GM21619 (cell line): ENCODE measurements at regions not wholly inside any gene's neighbourhood (a gene's known extent, or its start where the extent isn't known, plus 50 kb on each side); places are given as distances from the start of the nearest gene placed in this dataset.

ENCODE experiments used
- ATAC-seq: cut with Tn5 transposase; IDR thresholded peaks from one replicate; pipeline ENCODE4 v1.9.1; 2021; ENCODE audit not compliant: unreplicated experiment

DNA sequence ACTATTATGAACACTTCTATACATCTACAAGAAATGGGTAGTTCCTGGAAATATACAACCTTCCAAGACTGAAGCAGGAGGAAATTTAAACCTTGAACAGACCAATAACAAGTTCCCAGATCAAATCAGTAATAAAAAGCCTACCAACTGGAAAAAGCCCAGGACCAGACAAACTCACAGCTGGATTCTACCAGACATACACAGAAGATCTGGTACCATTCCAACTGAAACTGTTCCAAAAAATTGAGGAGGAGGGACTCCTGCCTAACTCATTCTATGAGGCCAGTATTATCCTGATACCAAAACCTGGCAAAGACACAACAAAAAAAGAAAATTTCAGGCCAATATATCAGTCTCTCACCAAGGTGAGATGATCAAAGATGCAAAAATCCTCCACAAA lies 189.4 kb downstream of the RPS29 start:
- ATAC-seq, result no peak

DNA sequence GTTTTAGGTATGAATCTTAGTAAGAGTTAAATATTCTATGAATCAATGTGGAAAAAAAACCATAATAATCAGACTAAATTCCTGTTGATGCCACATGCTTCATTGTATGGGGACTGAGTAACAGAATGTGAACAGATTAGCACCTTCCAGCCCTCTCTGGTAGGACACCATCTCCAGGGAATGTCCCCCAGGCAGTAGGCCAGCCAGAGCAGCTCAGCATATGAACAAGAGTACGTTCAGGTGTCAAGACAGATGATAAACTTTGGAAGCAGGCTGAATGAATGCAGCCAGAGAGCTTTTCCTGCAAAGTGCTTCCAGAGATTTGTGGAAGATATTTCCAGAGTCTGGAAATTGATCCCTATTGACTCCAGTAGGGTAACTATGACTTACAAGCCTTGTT lies 204.4 kb downstream of the RPS29 start:
- no peak for ATAC-seq

DNA sequence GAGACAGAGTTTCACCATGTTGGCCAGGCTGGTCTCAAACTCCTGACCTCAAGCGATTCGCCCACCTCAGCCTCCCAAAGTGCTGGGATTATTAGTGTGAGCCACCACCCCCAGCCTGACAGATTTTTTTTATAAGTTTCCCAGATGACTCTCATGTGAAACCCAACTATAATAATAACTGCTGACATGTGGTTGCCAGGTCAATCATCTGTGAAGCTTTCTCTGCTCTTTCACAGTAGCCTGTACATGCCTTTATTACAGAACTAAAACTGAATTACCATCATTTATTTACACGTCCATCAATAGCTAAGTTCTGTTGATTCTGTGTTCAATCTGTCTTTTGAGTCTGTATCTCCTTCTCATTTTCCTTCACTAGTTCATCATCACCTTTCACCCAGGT lies 218.5 kb downstream of the RPS29 start:
- ATAC-seq, result no peak

DNA sequence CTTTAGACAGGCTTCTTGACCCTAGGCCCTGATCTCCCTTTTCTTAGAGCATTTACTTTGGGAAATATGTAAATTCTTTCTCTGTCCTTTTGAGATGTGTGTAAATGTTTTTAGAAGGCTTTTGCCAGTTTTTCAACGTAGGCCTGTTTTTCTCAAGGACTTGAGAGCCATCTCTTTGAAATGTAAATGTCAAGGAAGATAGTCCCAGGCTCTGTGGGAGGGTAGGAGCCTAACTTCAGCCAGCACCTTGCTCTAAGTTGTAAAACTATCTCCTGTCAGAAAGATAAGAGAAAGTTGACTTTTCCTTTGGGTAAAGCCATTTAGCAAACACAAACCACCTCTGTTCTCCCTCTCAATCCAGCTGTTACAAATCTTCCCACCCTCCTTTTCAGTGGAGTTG lies 219.8 kb downstream of the RPS29 start:
- no peak for ATAC-seq

DNA sequence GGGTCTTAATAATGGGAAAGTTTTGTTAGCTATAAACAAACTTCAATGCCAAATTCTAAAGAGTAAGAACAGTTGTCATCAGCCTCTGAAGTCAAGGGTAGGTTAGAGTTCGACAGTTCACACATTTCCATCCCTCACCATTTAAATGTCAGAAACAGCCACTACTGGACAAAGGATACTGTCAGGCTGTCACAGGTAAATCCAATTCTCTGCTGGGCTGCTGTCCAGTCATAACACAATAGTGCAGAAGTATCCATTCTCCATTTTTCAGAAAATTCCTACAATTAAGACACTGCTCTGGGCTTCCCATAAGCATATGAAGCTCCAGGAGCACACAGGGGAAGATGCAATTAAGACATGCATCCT lies 221.4 kb downstream of the RPS29 start:
- no peak for ATAC-seq

DNA sequence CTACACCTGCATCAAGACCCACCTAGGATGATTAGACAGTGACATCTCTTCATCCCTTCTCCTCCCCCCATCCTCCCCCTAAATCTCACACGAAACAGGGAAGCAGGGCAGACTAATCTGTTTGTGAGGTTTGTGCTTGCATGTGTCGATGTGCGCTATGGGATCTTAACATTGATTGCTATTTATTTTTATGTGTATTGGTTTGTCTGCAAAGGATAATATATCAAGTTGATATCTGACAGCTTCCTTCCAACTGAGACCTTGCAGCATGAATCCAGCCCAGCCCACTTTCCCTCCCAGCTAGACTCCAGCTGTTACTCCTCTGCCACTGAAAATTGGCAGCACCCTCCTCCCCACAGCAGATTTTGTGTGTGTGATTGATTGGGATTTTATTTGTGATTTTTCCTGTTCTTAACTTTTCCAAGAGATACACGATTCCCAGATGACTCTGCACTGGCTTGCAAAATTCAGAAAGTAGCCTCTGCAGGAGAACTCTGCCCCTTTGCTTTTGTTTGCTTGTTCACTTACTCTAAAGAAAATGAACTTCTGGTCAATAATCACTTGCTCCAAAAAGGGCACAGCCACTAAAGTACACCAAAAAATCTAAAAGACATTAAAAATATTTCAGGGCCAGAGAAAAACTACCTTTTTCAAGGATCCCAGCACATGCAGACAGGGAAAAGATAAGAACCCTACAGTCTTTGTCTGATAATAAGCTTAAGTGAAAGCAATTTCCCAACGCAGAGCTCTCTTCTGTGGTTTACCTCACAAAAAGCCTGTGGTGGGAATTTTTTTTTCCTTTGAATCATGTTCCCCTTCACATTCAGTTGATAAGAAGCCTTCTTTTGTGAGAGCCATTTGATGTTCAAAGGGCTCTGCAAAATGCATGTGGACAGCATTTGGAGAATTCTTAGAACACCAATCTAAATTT lies 222.1 kb downstream of the RPS29 start:
- no peak for ATAC-seq

DNA sequence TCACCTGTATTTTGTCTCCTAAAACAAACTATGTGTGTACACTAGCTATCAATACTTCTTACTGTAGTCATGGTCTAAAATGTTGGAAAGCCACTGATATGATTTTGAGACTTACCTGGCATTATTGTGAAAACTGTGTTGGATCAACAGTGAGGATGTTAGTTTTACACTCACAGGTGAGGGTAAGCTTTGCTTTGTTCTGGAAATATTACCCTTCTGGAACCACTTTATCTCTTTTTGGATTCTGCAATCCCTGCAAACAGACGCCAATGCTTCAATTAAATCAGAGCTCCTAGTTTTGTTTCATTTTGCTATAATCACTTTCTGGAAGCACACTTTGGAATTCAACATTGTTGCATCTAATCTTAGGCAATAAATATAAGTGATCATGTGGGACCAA lies 223.3 kb downstream of the RPS29 start:
- no peak for ATAC-seq

DNA sequence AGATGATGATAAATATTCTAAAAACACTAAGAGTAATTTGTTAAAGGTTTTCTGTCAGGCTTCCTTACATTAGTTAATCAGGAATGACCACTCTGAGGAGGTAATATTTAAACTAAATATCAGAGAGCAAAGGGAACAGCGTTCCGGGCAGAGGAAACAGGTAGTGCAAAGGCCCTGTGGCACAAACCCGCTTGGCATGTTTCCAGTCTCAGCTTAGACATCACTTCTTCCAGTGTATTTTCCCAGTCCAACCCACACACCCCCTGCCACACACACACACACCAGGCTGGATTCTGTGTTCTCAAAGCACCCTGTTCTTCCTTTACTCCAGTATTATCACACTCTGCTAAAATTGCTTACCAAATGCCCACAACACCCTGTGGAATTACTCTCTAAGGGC lies 247.1 kb downstream of the RPS29 start:
- no peak for ATAC-seq

DNA sequence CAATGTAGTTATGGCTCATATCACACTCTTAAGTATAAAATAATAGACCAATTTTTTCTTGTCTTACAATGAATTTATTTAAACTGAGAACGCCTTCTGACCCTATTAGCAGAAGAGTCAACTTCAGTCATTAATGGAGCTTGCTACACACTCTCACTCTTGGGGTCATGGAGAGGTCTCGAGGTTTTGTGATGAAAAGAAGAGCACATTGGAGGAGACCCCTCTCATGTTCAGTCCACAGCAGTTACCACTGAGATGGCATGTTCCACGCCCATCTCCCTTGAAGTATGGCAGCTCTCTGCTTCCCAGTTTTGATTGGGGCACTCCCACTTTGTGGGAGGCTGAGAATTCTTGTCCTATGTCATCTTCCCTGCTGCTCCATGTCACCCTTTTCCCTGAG lies 266.4 kb downstream of the RPS29 start:
- ATAC-seq, result no peak

DNA sequence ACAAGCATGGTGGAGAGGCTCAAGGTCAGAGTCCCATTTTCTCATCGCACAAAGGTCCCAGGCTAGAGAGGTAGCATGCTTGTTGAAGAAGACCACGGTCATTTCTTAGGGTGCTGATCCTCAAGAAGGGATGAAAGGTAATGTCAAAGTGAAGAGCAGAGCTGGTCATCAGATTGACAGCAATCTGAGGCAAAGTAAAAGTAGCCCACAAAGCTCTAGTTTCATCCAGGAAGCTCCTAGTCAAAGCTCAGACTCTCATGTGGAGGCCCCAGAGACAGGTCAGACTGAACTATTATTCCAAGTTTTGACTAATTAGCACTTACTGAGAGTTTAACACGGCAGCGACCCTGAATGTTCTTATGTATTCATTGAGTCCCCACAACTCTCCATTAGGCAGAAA lies 270.6 kb downstream of the RPS29 start:
- no peak for ATAC-seq

DNA sequence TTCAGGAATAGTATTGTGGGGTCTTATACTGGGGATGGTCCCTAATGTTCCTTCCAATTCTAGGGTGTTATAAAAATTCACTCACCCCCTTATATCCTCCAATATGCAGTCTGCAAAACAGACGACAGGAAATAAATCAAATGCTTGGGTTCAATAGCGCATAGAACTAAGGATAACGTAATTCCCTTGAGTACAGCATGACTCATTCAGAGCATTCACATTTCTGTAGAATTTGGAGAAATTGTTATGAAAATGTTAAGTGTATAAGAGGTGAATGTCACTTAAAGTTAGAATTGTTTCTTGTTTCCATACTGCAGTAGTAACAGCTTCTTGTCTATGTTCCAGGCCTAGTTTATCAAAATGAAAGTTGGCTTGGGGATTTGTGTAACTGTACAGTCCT lies 271.4 kb downstream of the RPS29 start:
- no peak for ATAC-seq

DNA sequence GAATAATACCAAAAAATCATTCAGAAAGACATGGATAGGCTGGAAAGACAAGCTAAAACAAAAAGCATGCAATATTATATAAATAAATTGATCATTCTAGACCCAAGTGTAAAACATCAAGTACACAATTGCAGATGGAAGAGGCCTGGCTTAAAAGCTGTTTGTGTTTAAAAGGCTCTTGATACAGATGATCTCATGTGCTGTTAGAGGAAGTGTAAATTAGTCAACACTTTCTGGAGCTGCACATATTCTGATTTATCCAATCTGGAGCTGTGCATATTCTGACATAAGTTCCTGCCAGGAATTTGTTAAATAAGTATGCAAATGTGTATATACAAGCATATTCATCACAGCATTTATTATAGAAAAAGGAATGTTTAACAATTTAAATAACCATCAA lies 273.1 kb downstream of the RPS29 start:
- no peak for ATAC-seq

DNA sequence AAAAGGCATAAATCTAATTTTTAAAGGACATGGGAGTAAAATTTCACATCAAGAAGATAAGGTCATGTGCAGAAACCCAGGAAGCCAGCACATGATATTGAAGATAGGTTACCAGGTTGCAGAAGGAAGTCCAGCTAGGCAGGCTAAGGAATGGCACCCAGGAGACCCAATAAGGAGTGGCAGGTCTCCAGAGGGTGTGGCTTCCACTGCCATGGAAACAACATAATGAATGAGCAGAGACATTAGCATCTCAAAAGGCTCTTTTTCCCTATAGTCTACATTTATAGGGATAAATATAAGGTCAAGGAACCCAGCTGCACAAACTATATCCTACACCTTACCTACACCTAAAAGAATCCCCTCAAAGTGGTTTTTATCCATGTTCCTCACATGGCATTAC lies 275.9 kb downstream of the RPS29 start:
- no peak for ATAC-seq

DNA sequence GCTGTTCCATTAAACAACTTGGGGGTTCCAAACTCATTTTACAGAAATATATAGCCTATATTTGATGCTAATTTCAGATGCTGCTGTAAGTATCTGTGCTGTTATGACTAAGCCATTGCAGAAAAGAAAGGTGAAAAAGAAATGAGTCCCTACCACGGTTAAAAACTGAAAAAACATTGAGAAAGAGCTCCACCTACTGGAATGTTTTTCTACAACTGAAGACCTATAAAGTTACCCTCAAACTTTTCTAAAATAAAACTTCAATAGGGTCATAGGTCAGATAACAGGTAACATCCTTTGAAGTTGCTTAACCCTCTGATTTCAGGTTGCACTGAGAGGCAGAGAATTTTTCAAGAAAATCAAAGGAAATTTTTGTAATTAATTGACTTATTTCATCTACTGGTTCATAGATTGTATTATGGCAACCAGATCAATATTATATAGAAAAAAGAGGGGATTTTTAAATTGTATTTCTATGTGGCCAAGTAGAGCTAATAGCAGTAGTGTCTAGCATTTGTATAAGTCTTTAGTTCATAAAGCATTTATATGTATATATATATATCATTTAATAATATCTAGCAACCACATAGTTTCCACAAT lies 279.9 kb downstream of the RPS29 start:
- ATAC-seq, result peak; percentile 64

DNA sequence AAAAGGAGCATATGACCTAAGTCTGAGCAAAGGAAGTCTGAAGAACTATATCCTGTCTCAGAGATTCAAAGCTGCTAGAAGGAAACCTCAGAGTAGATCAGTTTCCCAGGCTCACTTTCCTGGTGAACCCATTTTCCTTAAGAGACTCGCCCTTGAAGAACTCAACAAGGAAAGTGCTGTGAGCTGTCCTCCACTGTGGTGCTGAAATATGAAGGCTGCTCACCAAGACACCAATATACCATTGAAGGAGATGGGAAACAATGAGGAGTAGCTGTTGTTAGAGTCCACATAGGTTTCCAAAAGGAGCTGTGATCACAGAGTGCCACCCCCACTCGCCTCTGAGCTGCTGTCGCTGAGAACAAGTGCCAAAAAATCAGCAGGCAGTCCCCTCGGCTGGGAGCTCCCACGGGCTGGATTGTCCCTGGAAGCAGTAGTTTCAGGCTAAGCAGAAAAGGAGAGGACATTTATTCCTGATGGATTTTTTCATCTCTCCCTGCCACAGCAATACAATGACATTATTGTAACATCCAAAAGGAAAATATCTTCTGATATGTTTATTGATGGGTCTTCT lies 282.1 kb downstream of the RPS29 start:
- no peak for ATAC-seq

DNA sequence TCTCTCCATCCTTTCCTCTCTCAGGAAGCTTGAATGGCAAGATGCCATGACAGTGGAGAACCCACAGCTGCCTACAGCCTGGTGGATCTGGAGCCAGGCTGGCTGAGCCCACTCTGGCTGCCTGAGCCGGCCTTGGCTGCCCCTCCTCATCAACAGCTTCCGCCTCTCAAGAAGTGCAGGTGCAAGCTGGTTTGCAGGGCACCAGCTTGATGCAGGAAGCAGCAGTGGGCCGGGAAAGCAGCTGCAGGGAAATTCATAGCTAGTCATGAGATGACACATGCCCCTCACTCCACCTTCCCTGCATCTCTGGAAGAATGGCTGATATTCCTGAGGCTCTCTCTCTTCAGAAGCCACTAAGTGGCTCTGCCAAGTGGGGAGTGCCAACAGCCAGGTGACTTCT lies 289.1 kb downstream of the RPS29 start:
- ATAC-seq, result no peak

DNA sequence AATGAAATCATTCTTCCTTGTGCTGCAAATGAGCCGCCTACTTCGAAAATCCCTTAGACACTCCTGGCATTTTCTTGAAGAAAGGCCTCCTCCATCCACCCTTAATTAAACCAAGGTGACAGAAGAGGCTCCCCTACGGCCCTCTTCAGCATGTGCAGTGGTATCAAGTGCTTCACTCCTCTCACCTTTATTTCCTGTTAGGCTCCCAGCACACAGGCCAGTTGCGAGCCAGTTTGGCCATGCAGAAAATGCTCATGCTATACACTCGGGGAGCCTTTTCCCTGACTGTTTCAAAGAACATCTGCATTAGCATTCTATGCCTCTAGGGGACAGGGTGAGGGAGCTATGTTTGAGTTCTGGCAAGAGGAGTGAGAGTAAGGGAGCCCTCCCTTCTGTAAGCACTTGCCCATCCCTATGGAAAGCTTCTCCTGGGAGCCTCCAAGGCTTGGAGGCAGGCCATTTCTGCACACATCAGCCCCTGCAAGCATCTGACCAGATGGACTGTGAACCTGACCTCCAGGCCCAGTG lies 291.5 kb downstream of the RPS29 start:
- no peak for ATAC-seq

DNA sequence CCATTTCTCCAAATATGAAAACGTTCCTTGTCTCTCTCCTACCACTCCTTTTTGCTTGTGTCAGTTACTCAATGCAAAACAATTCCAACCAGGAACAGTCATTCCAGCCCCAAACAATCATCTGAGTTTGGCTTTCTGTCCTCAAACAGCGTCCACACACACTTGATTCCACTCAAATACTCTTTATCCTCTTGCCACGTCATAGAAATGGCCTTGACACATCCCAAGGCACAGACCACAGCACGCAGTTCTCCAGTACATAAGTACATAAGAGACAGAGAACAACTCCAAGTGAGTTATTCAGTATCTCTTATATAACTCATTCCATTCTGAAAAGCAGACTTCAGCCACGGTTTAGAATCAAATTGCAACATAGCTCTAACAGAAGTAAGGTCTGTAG lies 299.2 kb downstream of the RPS29 start:
- no peak for ATAC-seq

DNA sequence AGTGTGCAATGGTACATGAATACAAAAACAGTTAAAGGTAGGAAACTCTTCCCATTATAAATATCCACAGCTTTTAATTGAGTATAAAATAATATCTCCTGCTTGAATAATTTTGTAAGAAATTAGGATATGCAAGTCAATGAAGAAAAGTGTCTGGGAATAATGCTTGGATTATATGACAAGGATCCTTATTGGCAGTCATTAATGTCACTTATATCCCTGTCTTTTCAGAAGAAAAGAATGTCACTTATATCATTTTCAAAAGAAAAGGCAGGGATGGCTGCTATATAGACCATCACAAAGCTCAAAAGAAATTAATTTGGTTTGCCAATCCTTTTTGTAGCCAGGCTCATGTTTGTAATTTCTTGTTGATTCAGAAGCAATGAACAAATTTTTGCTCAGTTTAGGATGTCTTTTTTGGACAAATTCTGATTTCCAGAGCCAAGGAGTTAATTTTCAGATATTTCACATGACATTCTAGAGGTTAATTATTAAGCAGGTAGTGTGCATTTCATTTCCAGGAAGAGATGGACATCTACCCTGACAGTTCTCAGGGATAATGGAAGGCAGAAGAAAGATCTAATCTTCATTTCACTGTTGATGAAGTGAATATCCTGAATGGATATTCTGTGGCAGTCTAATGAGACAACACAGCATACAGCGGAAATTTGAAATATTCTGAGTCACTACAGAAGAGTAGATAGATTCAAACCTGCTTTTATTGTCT lies 299.8 kb downstream of the RPS29 start:
- no peak for ATAC-seq

DNA sequence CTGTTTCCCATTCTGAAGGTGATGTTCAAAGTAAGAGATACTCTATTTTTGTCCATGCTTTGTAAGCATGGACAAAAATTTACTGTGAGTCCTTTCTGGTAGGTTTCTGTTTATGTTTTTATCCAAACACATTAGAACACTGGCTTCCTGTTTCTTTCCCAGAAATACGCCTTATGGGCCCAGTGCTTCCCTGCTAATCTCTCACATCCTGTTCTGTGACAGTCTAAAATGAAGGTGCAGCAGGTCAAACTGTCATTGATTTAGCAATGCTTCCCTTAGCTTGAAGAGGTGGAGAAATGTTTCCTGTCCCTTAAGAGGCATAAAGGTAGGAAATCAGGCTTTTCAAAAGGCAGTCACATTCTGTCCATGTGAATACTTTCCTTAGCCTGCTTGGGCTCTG lies 305.6 kb downstream of the RPS29 start:
- no peak for ATAC-seq

DNA sequence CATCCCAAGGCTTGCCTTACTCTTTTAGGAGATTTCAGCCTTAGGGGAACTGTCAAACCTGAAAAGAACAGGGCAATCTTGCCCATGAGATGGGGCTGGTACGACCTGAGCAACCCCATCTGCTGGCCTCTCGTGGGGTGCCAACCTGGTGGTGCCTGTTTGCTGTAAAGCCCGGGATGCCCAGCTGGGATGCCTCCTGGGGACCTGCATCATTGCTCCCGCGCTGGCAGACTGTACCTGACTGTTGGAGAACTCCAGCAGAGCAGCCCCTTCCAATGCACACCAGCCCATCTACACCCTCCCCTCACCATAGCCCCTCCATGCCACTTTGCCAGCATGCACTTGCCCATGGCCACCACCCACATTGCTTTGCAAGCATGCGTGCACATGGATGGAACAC lies 335.7 kb downstream of the RPS29 start:
- ATAC-seq, result no peak

DNA sequence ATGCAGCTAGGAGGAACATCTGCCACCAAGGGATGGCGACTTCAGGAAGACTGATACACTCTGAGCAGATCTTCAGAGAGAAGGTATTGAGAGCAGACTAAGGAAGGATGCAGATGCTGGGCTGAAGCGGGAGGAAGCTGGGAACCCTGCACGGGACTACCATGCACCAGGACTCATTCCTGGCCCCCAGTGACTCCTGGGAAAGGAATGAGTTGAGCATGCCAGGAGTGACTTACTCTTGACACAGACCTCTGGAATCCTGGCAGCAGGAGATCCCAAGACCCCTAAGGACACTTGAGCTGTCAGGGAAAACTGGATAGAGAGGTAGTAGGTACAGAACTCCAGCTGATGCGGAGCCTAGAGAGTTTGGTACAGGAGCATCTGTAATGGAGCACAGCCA lies 336.1 kb downstream of the RPS29 start:
- no peak for ATAC-seq
